ENCODE measurements at regions not wholly inside any gene's neighbourhood (a gene's known extent, or its start where the extent isn't known, plus 50 kb on each side); places are given as distances from the start of the nearest gene placed in this dataset.

DNA sequence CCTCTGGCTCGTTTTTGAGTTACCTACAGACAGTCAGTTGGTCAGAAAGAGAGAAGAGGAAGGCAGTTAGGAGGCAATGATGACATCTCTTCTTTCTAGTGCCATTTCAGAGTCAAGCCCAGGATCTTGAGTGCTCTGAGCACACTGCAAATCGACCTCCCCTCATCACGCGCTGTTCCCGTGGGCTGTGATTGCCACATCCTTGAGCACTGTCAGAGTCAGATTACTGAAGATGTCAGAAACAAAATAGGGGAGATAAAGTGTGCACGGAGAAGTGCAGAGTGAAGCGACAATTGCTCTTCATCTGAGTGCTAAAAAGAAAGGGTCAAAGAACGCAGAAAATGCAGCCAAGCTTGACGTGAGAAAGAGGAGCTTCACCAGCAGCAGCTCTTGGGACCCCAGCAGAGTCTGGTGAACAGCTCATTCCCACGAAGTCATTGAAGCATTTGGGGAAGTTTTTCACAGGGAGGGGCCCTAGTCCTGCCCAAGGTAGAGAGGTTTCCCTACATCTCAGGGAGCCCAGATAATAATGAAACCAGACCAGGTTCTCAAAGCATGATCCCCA, 661.7 kb upstream of the AUTS2 start:
- Histone ChIP-seq H3K27me3 (ENCODE audit: control insufficient read depth, insufficient read depth, low read length) (no peaks in the 10 kb centered on the region), H4K20me1 (ENCODE audit: control insufficient read depth, extremely low read depth, insufficient read depth, low read length) (no peaks in the 10 kb centered on the region), H3K4me3 (replicated peaks in 1 of 4; ENCODE audit: control extremely low read depth in 1 of 4, insufficient read depth in 1 of 4, low read depth in 3 of 4, low read length in 4 of 4) (no peak overlapping the region), H2AFZ (ENCODE audit: low read length) (no peak overlapping the region), H3K79me2 (ENCODE audit: control insufficient read depth, insufficient read depth, low read length) (no peaks in the 10 kb centered on the region), H3K4me1 (ENCODE audit: control insufficient read depth, extremely low read depth, insufficient read depth, low read length) (no peaks in the 10 kb centered on the region), H3K9ac (ENCODE audit: insufficient read depth, low read length) (no peak overlapping the region), H3K9me3 (ENCODE audit: control insufficient read depth, insufficient read depth, low read depth, low read length) (no peaks in the 10 kb centered on the region), H3K36me3 (ENCODE audit: control insufficient read depth, insufficient read depth, low read length) (no peaks in the 10 kb centered on the region), H3K27ac (ENCODE audit: insufficient read depth, low read length) (no peak overlapping the region), H3K4me2 (ENCODE audit: extremely low read depth, insufficient read depth, low read length) (no peak overlapping the region)
- DNase-seq (ENCODE audit: low read depth in 2 of 2): no peak
- TF ChIP-seq EZH2 (IDR thresholded peaks at IDR 0.05; ENCODE audit: low read length, missing control alignments): no peak
- TF ChIP-seq, protein P1, sequence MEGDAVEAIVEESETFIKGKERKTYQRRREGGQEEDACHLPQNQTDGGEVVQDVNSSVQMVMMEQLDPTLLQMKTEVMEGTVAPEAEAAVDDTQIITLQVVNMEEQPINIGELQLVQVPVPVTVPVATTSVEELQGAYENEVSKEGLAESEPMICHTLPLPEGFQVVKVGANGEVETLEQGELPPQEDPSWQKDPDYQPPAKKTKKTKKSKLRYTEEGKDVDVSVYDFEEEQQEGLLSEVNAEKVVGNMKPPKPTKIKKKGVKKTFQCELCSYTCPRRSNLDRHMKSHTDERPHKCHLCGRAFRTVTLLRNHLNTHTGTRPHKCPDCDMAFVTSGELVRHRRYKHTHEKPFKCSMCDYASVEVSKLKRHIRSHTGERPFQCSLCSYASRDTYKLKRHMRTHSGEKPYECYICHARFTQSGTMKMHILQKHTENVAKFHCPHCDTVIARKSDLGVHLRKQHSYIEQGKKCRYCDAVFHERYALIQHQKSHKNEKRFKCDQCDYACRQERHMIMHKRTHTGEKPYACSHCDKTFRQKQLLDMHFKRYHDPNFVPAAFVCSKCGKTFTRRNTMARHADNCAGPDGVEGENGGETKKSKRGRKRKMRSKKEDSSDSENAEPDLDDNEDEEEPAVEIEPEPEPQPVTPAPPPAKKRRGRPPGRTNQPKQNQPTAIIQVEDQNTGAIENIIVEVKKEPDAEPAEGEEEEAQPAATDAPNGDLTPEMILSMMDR (conservative IDR thresholded peaks at IDR 0.05 in 1 of 2, IDR thresholded peaks at IDR 0.05 in 1 of 2; ENCODE audit: low read depth in 1 of 2, low read length in 2 of 2): no peak

DNA sequence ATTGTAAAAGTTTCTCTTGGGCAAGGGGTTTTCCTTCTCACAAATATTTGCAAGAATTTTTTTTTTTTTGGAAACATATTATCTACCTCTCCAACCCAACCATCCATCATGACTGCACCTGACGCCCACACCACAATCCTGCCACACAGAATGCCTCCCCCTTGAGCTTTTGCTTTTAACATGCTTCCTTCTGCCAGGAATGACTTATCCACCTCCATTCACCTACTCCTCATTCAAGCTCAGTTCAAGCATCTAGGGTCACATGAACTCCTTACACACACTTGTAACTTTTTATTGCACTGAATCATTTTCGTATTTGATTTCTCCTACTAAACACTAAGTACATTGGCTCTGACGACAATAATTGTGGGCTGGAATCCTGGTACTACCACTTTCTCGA, 660.1 kb upstream of the AUTS2 start:
- Histone ChIP-seq H2AFZ (ENCODE audit: low read length) (no peak overlapping the region), H3K4me3 (replicated peaks in 1 of 4; ENCODE audit: control extremely low read depth in 1 of 4, insufficient read depth in 1 of 4, low read depth in 3 of 4, low read length in 4 of 4) (no peak overlapping the region), H3K4me1 (ENCODE audit: control insufficient read depth, extremely low read depth, insufficient read depth, low read length) (no peaks in the 10 kb centered on the region), H3K36me3 (ENCODE audit: control insufficient read depth, insufficient read depth, low read length) (no peaks in the 10 kb centered on the region), H3K9ac (ENCODE audit: insufficient read depth, low read length) (no peak overlapping the region), H3K79me2 (ENCODE audit: control insufficient read depth, insufficient read depth, low read length) (no peaks in the 10 kb centered on the region), H3K27me3 (ENCODE audit: control insufficient read depth, insufficient read depth, low read length) (no peaks in the 10 kb centered on the region), H3K9me3 (ENCODE audit: control insufficient read depth, insufficient read depth, low read depth, low read length) (no peaks in the 10 kb centered on the region), H3K4me2 (ENCODE audit: extremely low read depth, insufficient read depth, low read length) (no peak overlapping the region), H4K20me1 (ENCODE audit: control insufficient read depth, extremely low read depth, insufficient read depth, low read length) (no peaks in the 10 kb centered on the region), H3K27ac (ENCODE audit: insufficient read depth, low read length) (no peak overlapping the region)
- no peak for DNase-seq (ENCODE audit: low read depth in 2 of 2)
- TF ChIP-seq, protein P1 (conservative IDR thresholded peaks at IDR 0.05 in 1 of 2, IDR thresholded peaks at IDR 0.05 in 1 of 2; ENCODE audit: low read depth in 1 of 2, low read length in 2 of 2): no peak
- no peak for TF ChIP-seq EZH2 (IDR thresholded peaks at IDR 0.05; ENCODE audit: low read length, missing control alignments)

DNA sequence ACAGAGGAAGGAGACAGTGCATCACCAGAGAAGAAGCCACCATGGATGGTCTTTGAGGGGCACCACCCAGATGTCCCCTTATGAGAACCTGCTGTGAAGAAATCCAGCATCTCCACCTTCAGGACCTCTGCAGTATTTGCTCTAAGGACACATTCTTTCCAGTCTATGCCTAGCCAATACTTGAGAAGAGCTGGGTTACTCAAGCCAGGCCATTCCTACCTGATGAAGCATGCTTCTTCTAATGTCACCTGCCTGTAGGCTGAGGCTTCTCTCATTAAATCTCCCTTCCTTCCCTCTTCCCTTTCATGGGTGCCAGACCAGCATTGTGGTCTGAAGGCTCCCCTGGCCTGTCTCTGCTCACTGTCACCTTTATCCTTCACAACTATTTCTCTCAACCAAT, 654.5 kb upstream of the AUTS2 start:
- no peak overlapping the region for H3K9ac ChIP-seq (ENCODE audit: insufficient read depth, low read length)
- H4K20me1 ChIP-seq (ENCODE audit: control insufficient read depth, extremely low read depth, insufficient read depth, low read length): no peaks in the 10 kb centered on the region
- no peak overlapping the region for H3K4me3 ChIP-seq (replicated peaks in 1 of 4; ENCODE audit: control extremely low read depth in 1 of 4, insufficient read depth in 1 of 4, low read depth in 3 of 4, low read length in 4 of 4)
- no peaks in the 10 kb centered on the region for H3K79me2 ChIP-seq (ENCODE audit: control insufficient read depth, insufficient read depth, low read length)
- no peak overlapping the region for H3K4me2 ChIP-seq (ENCODE audit: extremely low read depth, insufficient read depth, low read length)
- no peaks in the 10 kb centered on the region for H3K4me1 ChIP-seq (ENCODE audit: control insufficient read depth, extremely low read depth, insufficient read depth, low read length)
- H3K27ac ChIP-seq (ENCODE audit: insufficient read depth, low read length): no peak overlapping the region
- no peaks in the 10 kb centered on the region for H3K36me3 ChIP-seq (ENCODE audit: control insufficient read depth, insufficient read depth, low read length)
- H3K9me3 ChIP-seq (ENCODE audit: control insufficient read depth, insufficient read depth, low read depth, low read length): no peaks in the 10 kb centered on the region
- no peak overlapping the region for H2AFZ ChIP-seq (ENCODE audit: low read length)
- no peaks in the 10 kb centered on the region for H3K27me3 ChIP-seq (ENCODE audit: control insufficient read depth, insufficient read depth, low read length)
- DNase-seq (ENCODE audit: low read depth in 2 of 2): no peak
- TF ChIP-seq, protein P1 (conservative IDR thresholded peaks at IDR 0.05 in 1 of 2, IDR thresholded peaks at IDR 0.05 in 1 of 2; ENCODE audit: low read depth in 1 of 2, low read length in 2 of 2): no peak
- no peak for TF ChIP-seq EZH2 (IDR thresholded peaks at IDR 0.05; ENCODE audit: low read length, missing control alignments)

Data from fibroblast of lung (primary cell).